Activated naive CD4-positive, alpha-beta T cell treated with anti-CD3 and anti-CD28 coated beads for 36 hours (primary cell): ENCODE measurements at regions not wholly inside any gene's neighbourhood (a gene's known extent, or its start where the extent isn't known, plus 50 kb on each side); places are given as distances from the start of the nearest gene placed in this dataset.

Source experiments
- CTCF ChIA-PET: fragments of 350-600 bp; sonication (Branson Sonifier 250); formaldehyde crosslinking; loops from one replicate; lab custom pipeline; 2021; ENCODE audit warnings: antibody characterized with exemption; lab: Charles Lee
- DNase-seq: peaks from one replicate; pipeline ENCODE4 v3.0.0-alpha.2; 2020
- H3K27ac Mint-ChIP-seq: one replicate; pipeline ENCODE4 v1.8.0; 2021; ENCODE audit warnings: mild to moderate bottlenecking, mixed read lengths
- H3K27me3 Mint-ChIP-seq: one replicate; pipeline ENCODE4 v1.8.0; 2021; ENCODE audit warnings: low read depth, mixed read lengths
- H3K36me3 Mint-ChIP-seq: one replicate; pipeline ENCODE4 v1.8.0; 2021; ENCODE audit warnings: low read depth, mixed read lengths
- H3K4me1 Mint-ChIP-seq: one replicate; pipeline ENCODE4 v1.8.0; 2021; ENCODE audit warnings: low read depth, mixed read lengths
- H3K4me3 Mint-ChIP-seq: one replicate; pipeline ENCODE4 v1.8.0; 2021; ENCODE audit warnings: mild to moderate bottlenecking, moderate library complexity, mixed read lengths
- H3K9me3 Mint-ChIP-seq: one replicate; pipeline ENCODE4 v1.8.0; 2021; ENCODE audit warnings: mixed read lengths
- intact Hi-C: fragments of 100-400 bp; cut with micrococcal nuclease; formaldehyde crosslinking; loops from one replicate; pipeline ENCODE4 v1.15.1; 2023

DNA sequence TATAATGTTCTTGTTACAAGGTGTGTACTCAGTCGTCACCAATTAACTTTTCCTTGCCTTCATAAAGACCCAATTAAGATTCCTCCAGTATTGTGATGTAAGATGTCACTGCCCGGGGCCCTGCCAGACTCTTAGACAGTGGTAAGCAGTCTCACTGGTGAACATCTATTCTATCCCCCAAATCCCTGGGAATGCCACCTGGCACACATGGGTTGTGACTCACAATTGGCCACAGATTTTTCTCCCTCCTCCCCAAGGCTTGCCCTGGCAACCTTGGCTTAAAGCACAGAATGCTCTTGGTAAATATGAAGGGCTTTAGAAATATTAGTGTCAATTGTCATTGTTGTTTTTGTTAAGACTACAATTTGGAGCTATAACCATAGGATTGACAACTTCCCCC, 287.9 kb downstream of the ETAA1 start:
- no peak overlapping the region for H3K27ac Mint-ChIP-seq
- no peaks in the 10 kb centered on the region for H3K9me3 Mint-ChIP-seq
- no peak overlapping the region for H3K4me3 Mint-ChIP-seq
- no peaks in the 10 kb centered on the region for H3K4me1 Mint-ChIP-seq
- intact Hi-C loops: no loop called here
- H3K27me3 Mint-ChIP-seq: peaks cover 4% of the 10 kb centered on the region
- no peaks in the 10 kb centered on the region for H3K36me3 Mint-ChIP-seq
- DNase-seq: no peak
- CTCF ChIA-PET: no interaction called here

DNA sequence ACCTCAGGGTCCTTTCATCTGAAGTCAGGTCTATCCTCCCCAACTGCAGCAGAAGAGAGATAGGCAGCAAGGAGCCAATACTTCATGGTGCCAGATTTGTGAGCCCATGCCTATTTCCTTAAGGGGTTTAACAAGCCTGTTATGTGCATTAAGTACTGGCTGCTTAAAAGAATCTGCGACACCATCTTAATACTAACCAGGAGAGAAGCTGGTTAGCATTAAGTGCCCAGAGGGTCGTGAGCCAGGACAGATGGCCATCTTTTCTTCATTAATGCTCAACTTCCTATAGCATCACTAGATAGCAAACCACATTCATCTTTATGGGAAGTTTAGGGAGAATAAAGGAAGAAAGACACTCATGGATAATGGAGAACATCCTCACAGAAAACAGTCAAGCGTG, 289.1 kb downstream of the ETAA1 start:
- intact Hi-C loops: no loop called here
- H3K36me3 Mint-ChIP-seq: no peaks in the 10 kb centered on the region
- no peaks in the 10 kb centered on the region for H3K4me1 Mint-ChIP-seq
- no peak overlapping the region for H3K4me3 Mint-ChIP-seq
- CTCF ChIA-PET: no interaction called here
- DNase-seq: no peak
- H3K9me3 Mint-ChIP-seq: no peaks in the 10 kb centered on the region
- H3K27ac Mint-ChIP-seq: no peak overlapping the region
- peaks cover 4% of the 10 kb centered on the region for H3K27me3 Mint-ChIP-seq

DNA sequence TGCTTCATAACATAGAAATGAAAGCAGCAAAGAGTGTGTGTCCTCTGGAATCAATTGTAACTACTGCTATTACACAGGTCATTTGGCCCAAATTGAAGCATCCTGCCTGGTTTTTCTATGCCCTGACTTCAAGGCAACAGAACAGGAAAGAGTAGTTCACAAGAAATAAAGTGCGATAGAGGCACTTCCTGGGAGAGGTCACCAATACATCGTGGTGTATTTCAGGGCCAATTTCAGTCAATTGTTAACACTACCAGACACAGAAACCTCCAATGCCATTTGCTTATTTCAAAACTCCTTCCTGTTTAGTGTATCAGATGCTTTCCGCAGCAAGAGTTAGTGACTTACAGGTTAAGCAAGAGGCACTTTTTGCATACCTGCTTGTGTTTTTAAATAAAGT, 292.1 kb downstream of the ETAA1 start:
- H3K27me3 Mint-ChIP-seq: peaks cover 4% of the 10 kb centered on the region
- DNase-seq: no peak
- H3K4me1 Mint-ChIP-seq: no peaks in the 10 kb centered on the region
- no peaks in the 10 kb centered on the region for H3K36me3 Mint-ChIP-seq
- no peak overlapping the region for H3K4me3 Mint-ChIP-seq
- intact Hi-C loops: no loop called here
- no peak overlapping the region for H3K27ac Mint-ChIP-seq
- CTCF ChIA-PET: no interaction called here
- H3K9me3 Mint-ChIP-seq: no peaks in the 10 kb centered on the region

GRCh38 chr2:67689651-67690050, 292.5 kb downstream of the ETAA1 start:
- intact Hi-C loops: no loop called here
- DNase-seq: no peak

GRCh38 chr2:67694445-67694844, 297.3 kb downstream of the ETAA1 start:
- Mint-ChIP-seq H3K9me3 (no peaks in the 10 kb centered on the region), H3K36me3 (no peaks in the 10 kb centered on the region), H3K4me1 (no peaks in the 10 kb centered on the region), H3K27ac (no peak overlapping the region), H3K27me3 (peaks cover 4% of the 10 kb centered on the region), H3K4me3 (no peak overlapping the region)
- intact Hi-C loops: no loop called here
- DNase-seq: peak; percentile 4
- CTCF ChIA-PET: interaction anchor here (0.6 kb wide), 1 partner anchor 1468 kb away, joined by 4 read pairs; no protein-coding TSS in a partner anchor

More at GRCh38 chr2:67689651-67690050, 292.5 kb downstream of the ETAA1 start:
- Mint-ChIP-seq H3K27me3 (peaks cover 7% of the 10 kb centered on the region), H3K4me1 (no peaks in the 10 kb centered on the region), H3K4me3 (no peak overlapping the region), H3K27ac (no peak overlapping the region), H3K36me3 (no peaks in the 10 kb centered on the region), H3K9me3 (no peaks in the 10 kb centered on the region)
- CTCF ChIA-PET: no interaction called here

- intact Hi-C loops: no loop called here
- no peak for DNase-seq
- no peak overlapping the region for H3K4me3 Mint-ChIP-seq
- H3K27ac Mint-ChIP-seq: no peak overlapping the region
- no peaks in the 10 kb centered on the region for H3K36me3 Mint-ChIP-seq
- H3K9me3 Mint-ChIP-seq: no peaks in the 10 kb centered on the region
- no peaks in the 10 kb centered on the region for H3K4me1 Mint-ChIP-seq
- H3K27me3 Mint-ChIP-seq: peaks cover 2% of the 10 kb centered on the region
- CTCF ChIA-PET: interaction anchor here (0.7 kb wide), 1 partner anchor 170 kb away, joined by 3 read pairs; no protein-coding TSS in a partner anchor
These were observed 303.9 kb downstream of the ETAA1 start for GRCh38 chr2:67701011-67701410.

DNA sequence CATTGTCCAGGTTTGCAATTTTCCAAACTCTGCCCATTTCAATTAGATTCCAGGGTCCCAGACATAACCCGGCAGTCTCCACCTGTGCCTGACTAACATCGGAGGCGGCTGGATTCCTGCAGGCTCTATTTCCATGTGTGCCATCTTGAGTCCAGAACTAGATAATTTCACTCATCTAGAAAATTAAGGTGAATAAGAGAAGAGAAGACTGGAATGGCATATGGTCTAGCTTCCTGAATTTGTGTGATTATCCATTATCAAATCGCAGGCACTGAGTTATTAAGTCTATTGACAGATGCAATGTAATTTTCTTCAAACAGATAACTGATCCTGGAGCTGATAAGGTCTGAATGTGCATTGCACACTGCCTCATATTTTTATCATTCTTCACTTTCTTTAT, 305.2 kb downstream of the ETAA1 start:
- H3K4me3 Mint-ChIP-seq: no peak overlapping the region
- no peaks in the 10 kb centered on the region for H3K36me3 Mint-ChIP-seq
- H3K9me3 Mint-ChIP-seq: no peaks in the 10 kb centered on the region
- H3K27me3 Mint-ChIP-seq: peaks cover 2% of the 10 kb centered on the region
- no peaks in the 10 kb centered on the region for H3K4me1 Mint-ChIP-seq
- no peak for DNase-seq
- CTCF ChIA-PET: no interaction called here
- intact Hi-C loops: no loop called here
- H3K27ac Mint-ChIP-seq: no peak overlapping the region

DNA sequence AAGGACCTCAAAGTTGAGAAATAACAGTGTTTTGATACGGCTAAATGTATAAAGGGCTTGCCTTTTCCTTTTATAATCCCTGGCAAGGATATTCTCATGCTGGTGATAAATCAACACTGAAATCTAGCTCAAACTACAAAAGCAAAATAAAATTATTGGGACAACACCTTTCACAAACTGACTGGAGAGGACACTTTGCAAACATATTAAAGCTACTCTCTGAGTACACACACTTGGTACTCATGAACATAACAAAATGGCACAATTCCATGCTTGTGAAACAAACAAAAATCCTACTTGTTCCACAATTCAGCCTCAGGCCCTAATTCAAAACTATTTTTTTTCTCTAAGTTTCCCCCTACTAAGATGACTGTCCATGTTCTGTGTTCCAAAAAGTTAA, 305.8 kb downstream of the ETAA1 start:
- intact Hi-C loops: no loop called here
- Mint-ChIP-seq H3K27ac (no peak overlapping the region), H3K4me3 (no peak overlapping the region), H3K9me3 (no peaks in the 10 kb centered on the region), H3K27me3 (peaks cover 2% of the 10 kb centered on the region), H3K36me3 (no peaks in the 10 kb centered on the region), H3K4me1 (no peaks in the 10 kb centered on the region)
- CTCF ChIA-PET: no interaction called here
- no peak for DNase-seq

DNA sequence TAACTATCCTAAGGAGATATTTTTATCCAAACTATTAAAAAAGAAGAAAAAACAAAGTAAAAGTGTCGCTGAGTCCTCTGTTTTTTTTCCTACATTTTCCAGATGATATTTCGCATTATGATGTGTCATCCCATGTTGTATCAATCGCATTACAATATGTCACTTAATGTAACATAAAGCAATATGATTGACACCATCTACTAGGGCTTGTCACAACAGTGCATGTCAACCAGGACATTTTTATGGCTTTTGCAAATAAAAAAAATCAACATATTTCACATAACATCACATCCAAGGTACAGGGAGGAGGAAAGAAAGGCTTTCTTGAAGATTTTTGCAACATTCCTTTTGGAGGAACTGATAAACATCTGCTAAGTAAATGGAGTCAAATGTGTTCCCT, 308.9 kb downstream of the ETAA1 start:
- no peak for DNase-seq

GRCh38 chr2:67707896-67708295, 310.8 kb downstream of the ETAA1 start:
- Mint-ChIP-seq H3K27me3 (no peaks in the 10 kb centered on the region), H3K27ac (no peak overlapping the region), H3K9me3 (no peaks in the 10 kb centered on the region), H3K36me3 (no peaks in the 10 kb centered on the region), H3K4me1 (no peaks in the 10 kb centered on the region), H3K4me3 (no peak overlapping the region)
- intact Hi-C loops: no loop called here
- CTCF ChIA-PET: no interaction called here
- no peak for DNase-seq

More for the DNA sequence above, 308.9 kb downstream of the ETAA1 start:
- H3K9me3 Mint-ChIP-seq: no peaks in the 10 kb centered on the region
- H3K27ac Mint-ChIP-seq: no peak overlapping the region
- H3K27me3 Mint-ChIP-seq: peaks cover 2% of the 10 kb centered on the region
- H3K4me1 Mint-ChIP-seq: no peaks in the 10 kb centered on the region
- H3K36me3 Mint-ChIP-seq: no peaks in the 10 kb centered on the region
- H3K4me3 Mint-ChIP-seq: no peak overlapping the region
- intact Hi-C loops: no loop called here
- CTCF ChIA-PET: no interaction called here

GRCh38 chr2:67709835-67710234, 312.7 kb downstream of the ETAA1 start:
- Mint-ChIP-seq H3K36me3 (no peaks in the 10 kb centered on the region), H3K27ac (no peak overlapping the region), H3K4me3 (no peak overlapping the region), H3K27me3 (no peaks in the 10 kb centered on the region), H3K9me3 (no peaks in the 10 kb centered on the region), H3K4me1 (no peaks in the 10 kb centered on the region)
- no peak for DNase-seq
- intact Hi-C loops: no loop called here
- CTCF ChIA-PET: no interaction called here

DNA sequence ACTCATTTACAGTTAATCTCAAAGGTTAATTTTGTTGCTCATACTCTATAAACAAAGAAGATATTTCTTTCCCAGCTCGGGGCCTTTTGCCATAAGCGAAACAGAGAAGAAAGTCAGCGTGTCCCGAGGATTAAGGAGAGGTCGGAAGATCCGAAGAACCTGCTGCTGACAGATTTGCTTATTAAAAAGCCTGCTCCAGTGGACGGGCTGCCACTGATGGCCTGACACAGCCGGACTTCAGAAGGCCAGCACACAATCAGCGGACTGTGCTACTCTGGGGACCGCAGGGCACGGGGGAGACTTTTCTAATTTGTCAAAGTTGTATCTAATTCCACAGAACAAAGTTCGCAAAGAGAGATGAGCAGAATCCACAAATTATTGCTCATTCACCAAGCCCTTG, 315.4 kb downstream of the ETAA1 start:
- Mint-ChIP-seq H3K4me1 (no peaks in the 10 kb centered on the region), H3K27me3 (no peaks in the 10 kb centered on the region), H3K9me3 (no peaks in the 10 kb centered on the region), H3K27ac (no peak overlapping the region), H3K4me3 (no peak overlapping the region), H3K36me3 (no peaks in the 10 kb centered on the region)
- intact Hi-C loops: no loop called here
- CTCF ChIA-PET: no interaction called here
- no peak for DNase-seq

GRCh38 chr2:67713376-67713775, 316.2 kb downstream of the ETAA1 start:
- Mint-ChIP-seq H3K27ac (no peak overlapping the region), H3K4me1 (no peaks in the 10 kb centered on the region), H3K4me3 (no peak overlapping the region), H3K27me3 (no peaks in the 10 kb centered on the region), H3K9me3 (no peaks in the 10 kb centered on the region), H3K36me3 (no peaks in the 10 kb centered on the region)
- intact Hi-C loops: no loop called here
- DNase-seq: no peak
- CTCF ChIA-PET: interaction anchor here (0.6 kb wide), 1 partner anchor 118 kb away, joined by 3 read pairs; no protein-coding TSS in a partner anchor
